OCI-LY3 (cell line): ENCODE measurements at regions not wholly inside any gene's neighbourhood (a gene's known extent, or its start where the extent isn't known, plus 50 kb on each side); places are given as distances from the start of the nearest gene placed in this dataset.

Source experiments
- H2AFZ ChIP-seq: fragments of 200-600, 300-600 bp; shearing (Covaris generic); 2 replicates; pipeline ENCODE4 v1.6.0; 2014; ENCODE audit warnings: antibody characterized with exemption, low read depth, low read length
- H3K27ac ChIP-seq: fragments of 200-600, 300-600 bp; sonication (generic); 2 replicates; pipeline ENCODE4 v1.5.1; 2014; ENCODE audit warnings: mild to moderate bottlenecking, low read length, moderate library complexity, mixed read lengths
- H3K27me3 ChIP-seq: fragments of 200-600, 300-600 bp; sonication (generic); 2 replicates; pipeline ENCODE4 v1.6.1; 2014; ENCODE audit warnings: low read depth, low read length, mixed read lengths
- H3K36me3 ChIP-seq: fragments of 200-600, 300-600 bp; sonication (generic); replicated peaks from 2 replicates; pipeline ENCODE3; 2014; ENCODE audit warnings: low read depth, low read length, mixed read lengths
- H3K4me1 ChIP-seq: fragments of 300-600, 200-600 bp; sonication (generic); 2 replicates; pipeline ENCODE4 v1.6.1; 2014; ENCODE audit warnings: low read length, mixed read lengths
- H3K4me2 ChIP-seq: fragments of 200-600, 300-600 bp; sonication (generic); 2 replicates; pipeline ENCODE4 v1.6.1; 2014; ENCODE audit warnings: low read length, mixed read lengths
- H3K4me3 ChIP-seq: fragments of 300-600, 200-600 bp; sonication (generic); 2 replicates; pipeline ENCODE4 v1.5.1; 2014; ENCODE audit warnings: antibody characterized with exemption, mild to moderate bottlenecking, low read length, moderate library complexity
- H3K79me2 ChIP-seq: fragments of 300-600, 200-600 bp; shearing (Covaris generic); 2 replicates; pipeline ENCODE4 v1.6.1; 2014; ENCODE audit warnings: mild to moderate bottlenecking, low read length, mixed read lengths
- H3K9ac ChIP-seq: fragments of 300-600, 200-600 bp; shearing (Covaris generic); 2 replicates; pipeline ENCODE4 v1.6.0; 2014; ENCODE audit warnings: mild to moderate bottlenecking, low read length, moderate library complexity
- H3K9me3 ChIP-seq: fragments of 200-600, 300-600 bp; shearing (Covaris generic); 2 replicates; pipeline ENCODE4 v1.6.1; 2014; ENCODE audit warnings: low read length, mixed read lengths; ENCODE audit not compliant: insufficient read depth
- H4K20me1 ChIP-seq: fragments of 200-600, 300-600 bp; sonication (generic); 2 replicates; pipeline ENCODE4 v1.6.1; 2016; ENCODE audit warnings: low read length, mixed read lengths; ENCODE audit not compliant: insufficient read depth
- CTCF ChIP-seq: fragments of 200-600, 300-600 bp; sonication (generic); IDR thresholded peaks from 2 replicates; pipeline ENCODE4 v1.5.1; 2014; ENCODE audit warnings: antibody characterized with exemption, low read length, low read depth
- EZH2phosphoT487 ChIP-seq: fragments of 200-600 bp; shearing (Covaris generic); IDR thresholded peaks from 2 replicates; pipeline ENCODE4 v1.6.1; 2018; ENCODE audit warnings: antibody characterized with exemption, mixed run types, low read depth

DNA sequence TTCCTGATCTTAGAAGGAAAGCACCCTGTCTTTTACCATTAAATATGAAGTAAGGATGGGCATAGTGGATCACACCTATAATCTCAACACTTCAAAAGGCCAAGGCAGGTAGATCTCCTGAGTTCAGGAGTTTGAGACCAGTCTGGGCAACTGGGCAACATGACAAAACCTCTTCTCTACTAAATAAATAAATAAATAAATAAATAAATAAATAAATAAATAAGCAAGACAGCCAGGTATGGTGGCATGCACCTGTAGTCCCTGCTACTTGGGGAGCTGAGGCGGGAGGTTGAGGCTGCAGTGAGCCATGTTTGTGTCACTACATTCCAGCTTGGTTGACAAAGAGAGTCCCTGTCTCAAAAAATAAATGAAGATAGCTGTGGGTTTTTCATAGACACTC lies 313.1 kb downstream of the RPS24 start:
- Histone ChIP-seq H3K4me3 (no peak overlapping the region), H4K20me1 (no peaks in the 10 kb centered on the region), H3K9me3 (no peaks in the 10 kb centered on the region), H3K4me1 (no peaks in the 10 kb centered on the region), H3K36me3 (no peaks in the 10 kb centered on the region), H3K27me3 (peaks cover 5% of the 10 kb centered on the region; the same call in 1 of the 2 replicates), H3K9ac (no peak overlapping the region), H2AFZ (no peak overlapping the region), H3K4me2 (no peak overlapping the region), H3K27ac (no peak overlapping the region), H3K79me2 (no peaks in the 10 kb centered on the region)
- no peak for TF ChIP-seq EZH2phosphoT487
- TF ChIP-seq CTCF = no peak

DNA sequence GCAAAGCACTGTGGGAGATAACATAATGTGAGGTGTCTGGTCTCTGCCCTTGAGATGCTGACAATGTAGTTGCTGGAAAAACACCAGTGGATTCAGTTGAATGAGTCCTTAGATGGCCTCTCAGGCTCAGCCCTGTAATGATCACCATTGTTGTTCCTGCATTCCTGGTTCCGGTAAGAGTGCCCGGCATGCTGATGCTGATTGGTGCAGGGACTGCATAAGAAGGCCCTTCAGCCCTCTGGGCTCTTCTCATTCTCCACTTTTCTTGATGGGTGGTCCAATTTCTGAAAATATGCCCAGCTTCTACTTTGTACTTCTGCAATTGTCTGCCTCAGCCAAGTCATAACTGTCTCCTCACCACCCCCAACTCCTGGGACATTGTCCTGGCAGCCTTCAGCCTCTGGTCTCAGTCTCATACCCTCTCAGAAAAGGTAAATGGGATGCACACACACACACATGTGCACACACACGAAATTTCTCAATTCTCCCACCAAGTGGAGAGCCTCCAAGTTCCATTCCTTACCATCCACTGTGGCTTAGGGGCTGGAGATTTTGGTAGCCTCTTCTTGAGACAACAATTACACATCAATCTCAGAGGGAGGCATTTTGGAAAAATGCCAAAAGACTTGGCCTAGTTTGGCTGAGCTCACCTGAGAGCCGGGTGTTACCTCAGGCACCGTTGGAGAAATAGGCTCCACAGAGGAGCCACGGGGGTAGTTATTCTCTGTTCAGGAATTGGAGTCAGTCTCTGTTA lies 314.9 kb downstream of the RPS24 start:
- H3K9ac ChIP-seq = no peak overlapping the region
- no peaks in the 10 kb centered on the region for H3K36me3 ChIP-seq
- no peak for TF ChIP-seq EZH2phosphoT487
- TF ChIP-seq CTCF = no peak
- no peak overlapping the region for H3K27ac ChIP-seq
- H3K9me3 ChIP-seq = no peaks in the 10 kb centered on the region
- no peak overlapping the region for H2AFZ ChIP-seq
- H3K4me2 ChIP-seq = no peak overlapping the region
- peaks cover 5% of the 10 kb centered on the region; the same call in 1 of the 2 replicates for H3K27me3 ChIP-seq
- H3K4me1 ChIP-seq = no peaks in the 10 kb centered on the region
- H3K4me3 ChIP-seq = no peak overlapping the region
- no peaks in the 10 kb centered on the region for H3K79me2 ChIP-seq
- no peaks in the 10 kb centered on the region for H4K20me1 ChIP-seq

GRCh38 chr10:78349165-78349516 lies 315.5 kb downstream of the RPS24 start:
- H3K79me2 ChIP-seq = no peaks in the 10 kb centered on the region
- no peaks in the 10 kb centered on the region for H3K9me3 ChIP-seq
- no peak overlapping the region for H3K27ac ChIP-seq
- no peaks in the 10 kb centered on the region for H3K36me3 ChIP-seq
- H4K20me1 ChIP-seq = no peaks in the 10 kb centered on the region
- H3K4me3 ChIP-seq = no peak overlapping the region
- H3K4me1 ChIP-seq = no peaks in the 10 kb centered on the region
- H3K9ac ChIP-seq = no peak overlapping the region
- TF ChIP-seq CTCF (no peak), EZH2phosphoT487 (no peak)
- no peak overlapping the region for H3K4me2 ChIP-seq
- H2AFZ ChIP-seq = no peak overlapping the region
- peaks cover 5% of the 10 kb centered on the region; the same call in 1 of the 2 replicates for H3K27me3 ChIP-seq

DNA sequence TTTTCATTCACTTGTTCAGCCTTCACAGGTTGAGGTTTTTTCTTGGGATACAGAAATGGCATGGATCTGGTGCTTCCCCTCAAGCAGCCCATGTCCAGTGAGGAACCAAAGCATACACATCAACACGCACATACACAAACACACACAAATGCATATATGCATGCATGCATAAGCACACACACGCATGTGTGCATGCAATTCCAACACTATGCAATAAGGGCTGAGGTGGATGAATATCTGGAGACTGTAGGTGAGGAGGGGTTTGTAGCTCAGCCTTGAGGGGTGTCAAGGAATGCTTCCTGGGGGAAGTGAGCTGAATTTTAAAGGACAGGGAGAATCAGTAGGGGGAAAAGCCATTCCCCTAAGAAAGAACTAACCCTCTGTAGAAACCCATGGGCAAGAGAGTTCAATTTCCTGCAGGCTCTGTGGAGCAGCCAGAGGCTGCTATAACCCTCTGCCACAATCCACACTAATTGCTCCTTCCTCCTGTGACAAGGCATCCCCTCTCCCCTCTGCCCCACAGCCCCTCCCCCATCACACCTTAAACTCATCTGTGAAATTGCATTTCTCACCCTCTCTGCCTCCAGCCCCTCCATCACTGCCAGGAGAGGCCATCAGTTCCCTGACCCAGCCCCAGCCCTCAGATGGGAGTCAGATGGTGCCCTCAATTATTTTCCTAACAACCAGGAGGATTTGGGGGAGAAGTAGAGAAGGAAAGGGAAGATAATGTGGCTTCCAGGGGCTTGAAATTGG lies 316.4 kb downstream of the RPS24 start:
- Histone ChIP-seq H3K27ac (no peak overlapping the region), H3K79me2 (no peaks in the 10 kb centered on the region)

More for the DNA sequence above, 316.4 kb downstream of the RPS24 start:
- Histone ChIP-seq H3K36me3 (no peaks in the 10 kb centered on the region), H3K4me2 (no peak overlapping the region), H4K20me1 (no peaks in the 10 kb centered on the region), H2AFZ (no peak overlapping the region), H3K4me3 (no peak overlapping the region), H3K9ac (no peak overlapping the region), H3K27me3 (peaks cover 5% of the 10 kb centered on the region; the same call in 1 of the 2 replicates), H3K4me1 (no peaks in the 10 kb centered on the region), H3K9me3 (no peaks in the 10 kb centered on the region)
- no peak for TF ChIP-seq CTCF
- no peak for TF ChIP-seq EZH2phosphoT487
